Suprapubic skin (tissue), 4 donors: ENCODE measurements at regions not wholly inside any gene's neighbourhood (a gene's known extent, or its start where the extent isn't known, plus 50 kb on each side); places are given as distances from the start of the nearest gene placed in this dataset.

ENCODE experiments used
- EP300 ChIP-seq: sonication (generic); formaldehyde crosslinking; IDR thresholded peaks from one replicate; pipeline ENCODE4 v1.6.1; 2017; ENCODE audit warnings: antibody characterized with exemption
- POLR2AphosphoS5 ChIP-seq, 3 donors: sonication (generic); formaldehyde crosslinking; IDR thresholded peaks; one replicate each; pipeline ENCODE4 v1.6.1; 2017; ENCODE audit warnings: antibody characterized with exemption in 3 of 3
- TF ChIP-seq, protein P1 (sequence below), 2 donors: fragments of 200-600 bp in 1 of 2; fragments of 450-650 bp in 1 of 2; sonication (generic) in 1 of 2; IDR thresholded peaks; one replicate each; pipeline ENCODE4 v1.5.1; 2016 to 2019; ENCODE audit warnings: antibody characterized with exemption in 2 of 2, mild to moderate bottlenecking in 1 of 2, moderate library complexity in 1 of 2

GRCh38 chr10:75294518-75294865 lies 58.7 kb upstream of the COMTD1 start:
- no peak for TF ChIP-seq EP300
- TF ChIP-seq, protein P1, sequence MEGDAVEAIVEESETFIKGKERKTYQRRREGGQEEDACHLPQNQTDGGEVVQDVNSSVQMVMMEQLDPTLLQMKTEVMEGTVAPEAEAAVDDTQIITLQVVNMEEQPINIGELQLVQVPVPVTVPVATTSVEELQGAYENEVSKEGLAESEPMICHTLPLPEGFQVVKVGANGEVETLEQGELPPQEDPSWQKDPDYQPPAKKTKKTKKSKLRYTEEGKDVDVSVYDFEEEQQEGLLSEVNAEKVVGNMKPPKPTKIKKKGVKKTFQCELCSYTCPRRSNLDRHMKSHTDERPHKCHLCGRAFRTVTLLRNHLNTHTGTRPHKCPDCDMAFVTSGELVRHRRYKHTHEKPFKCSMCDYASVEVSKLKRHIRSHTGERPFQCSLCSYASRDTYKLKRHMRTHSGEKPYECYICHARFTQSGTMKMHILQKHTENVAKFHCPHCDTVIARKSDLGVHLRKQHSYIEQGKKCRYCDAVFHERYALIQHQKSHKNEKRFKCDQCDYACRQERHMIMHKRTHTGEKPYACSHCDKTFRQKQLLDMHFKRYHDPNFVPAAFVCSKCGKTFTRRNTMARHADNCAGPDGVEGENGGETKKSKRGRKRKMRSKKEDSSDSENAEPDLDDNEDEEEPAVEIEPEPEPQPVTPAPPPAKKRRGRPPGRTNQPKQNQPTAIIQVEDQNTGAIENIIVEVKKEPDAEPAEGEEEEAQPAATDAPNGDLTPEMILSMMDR (IDR thresholded peaks at IDR 0.05): no peak
- TF ChIP-seq POLR2AphosphoS5 (IDR thresholded peaks at IDR 0.05): no peak
